GM12878 (cell line): ENCODE measurements at regions not wholly inside any gene's neighbourhood (a gene's known extent, or its start where the extent isn't known, plus 50 kb on each side); places are given as distances from the start of the nearest gene placed in this dataset.

Experiments used
- ATAC-seq: fragments of 200-7000 bp; cut with Tn5 transposase; 3 replicates; pipeline ENCODE4 v1.9.1; 2020; ENCODE audit warnings: mild to moderate bottlenecking, moderate library complexity
- BruUV-seq: library from RNA; stranded (reverse); fragments of 400-500 nt; replicated peaks from 2 replicates; lab custom pipeline; 2021; lab: Mats Ljungman, UMichigan
- CTCF ChIA-PET: fragments of 300-600 bp; sonication (Branson Sonifier 250); formaldehyde crosslinking; extraction: SDS; loops from one replicate; lab custom pipeline; 2021; ENCODE audit warnings: inconsistent platforms; lab: Yijun Ruan, JAX
- POLR2A ChIA-PET: fragments of 350-600 bp; formaldehyde crosslinking; extraction: SDS; loops from one replicate; lab custom pipeline; 2021; ENCODE audit warnings: inconsistent platforms; lab: Charles Lee
- RAD21 ChIA-PET: fragments of 300-600 bp; sonication (Branson Sonifier 250); formaldehyde crosslinking; loops from one replicate; lab custom pipeline; 2023; ENCODE audit warnings: antibody characterized with exemption; ENCODE audit not compliant: unreplicated experiment; lab: Charles Lee
- SMC1A ChIA-PET: fragments of 300-600 bp; sonication (Branson Sonifier 250); formaldehyde crosslinking; loops from one replicate; lab custom pipeline; 2023; ENCODE audit not compliant: unreplicated experiment, uncharacterized antibody; lab: Charles Lee
- DNase-seq: peaks from one replicate; pipeline ENCODE4 v3.0.0-alpha.2; 2011; ENCODE audit warnings: low read depth, low spot score
- FAIRE-seq: peaks from 3 replicates; lab custom pipeline; 2011; peaks lifted over from hg19 to GRCh38; lab: Jason Lieb, UNC
- H2AFZ ChIP-seq: 2 replicates; pipeline ENCODE4 v1.6.0; 2011; ENCODE audit warnings: low read depth, low read length, control low read depth; ENCODE audit not compliant: control insufficient read depth
- H3K27ac ChIP-seq: 2 replicates; pipeline ENCODE4 v1.5.1; 2011; ENCODE audit warnings: control low read depth; ENCODE audit not compliant: control insufficient read depth, insufficient read depth
- H3K27me3 ChIP-seq, 2 experiments: replicated peaks in 1 of 2; 2 replicates each; pipeline versions ENCODE4 v1.6.0 to v1.6.1; 2011; ENCODE audit warnings: low read length in 1 of 2; ENCODE audit not compliant: control insufficient read depth in 2 of 2, insufficient read depth in 2 of 2
- H3K36me3 ChIP-seq, 2 experiments: 2 replicates each; pipeline ENCODE4 v1.5.1; 2011; ENCODE audit warnings: low read length in 1 of 2; ENCODE audit not compliant: control insufficient read depth in 2 of 2, insufficient read depth in 2 of 2
- H3K4me1 ChIP-seq: 2 replicates; pipeline ENCODE4 v1.6.1; 2011; ENCODE audit warnings: mild to moderate bottlenecking, low read length, moderate library complexity, mixed read lengths; ENCODE audit not compliant: control insufficient read depth, insufficient read depth
- H3K4me2 ChIP-seq: 2 replicates; pipeline ENCODE4 v1.6.0; 2011; ENCODE audit warnings: control low read depth; ENCODE audit not compliant: control insufficient read depth, insufficient read depth
- H3K4me3 ChIP-seq: fragments of 200-600 bp; sonication (generic); 2 replicates; pipeline ENCODE4 v1.5.1; 2016
- H3K79me2 ChIP-seq: 2 replicates; pipeline ENCODE4 v1.6.0; 2011; ENCODE audit warnings: low read length; ENCODE audit not compliant: control insufficient read depth, insufficient read depth
- H3K9ac ChIP-seq: 2 replicates; pipeline ENCODE4 v1.8.0; 2011; ENCODE audit warnings: low read length, control low read depth, mixed read lengths; ENCODE audit not compliant: control insufficient read depth, insufficient read depth
- H3K9me3 ChIP-seq: replicated peaks from 3 replicates; pipeline ENCODE4 v1.5.1; 2011; ENCODE audit warnings: mild to moderate bottlenecking, low read length; ENCODE audit not compliant: control insufficient read depth, insufficient read depth
- H4K20me1 ChIP-seq: 2 replicates; pipeline ENCODE4 v1.6.0; 2011; ENCODE audit not compliant: control insufficient read depth, insufficient read depth
- CUX1 ChIP-seq: IDR thresholded peaks from 2 replicates; pipeline ENCODE4 v1.6.1; 2012; ENCODE audit warnings: improper control_type of control experiment, low read depth, low read length; ENCODE audit not compliant: insufficient replicate concordance
- E2F8 ChIP-seq: fragments of 450-650 bp; IDR thresholded peaks from 2 replicates; pipeline ENCODE4 v1.6.1; 2018; ENCODE audit warnings: mild to moderate bottlenecking, low read depth, moderate library complexity; ENCODE audit not compliant: partially characterized antibody
- EED ChIP-seq: sonication (generic); IDR thresholded peaks from 2 replicates; pipeline ENCODE4 v1.6.1; 2016; ENCODE audit warnings: antibody characterized with exemption, low read depth
- ESRRA ChIP-seq: IDR thresholded peaks from 2 replicates; pipeline ENCODE4 v1.6.1; 2012; ENCODE audit warnings: mild to moderate bottlenecking, low read length, improper control_type of control experiment
- MLLT1 ChIP-seq: fragments of 450-650 bp; IDR thresholded peaks from 2 replicates; pipeline ENCODE4 v1.6.1; 2016; ENCODE audit warnings: mild to moderate bottlenecking
- NR2C2 ChIP-seq: IDR thresholded peaks from 2 replicates; pipeline ENCODE4 v1.6.1; 2011; ENCODE audit warnings: borderline replicate concordance, low read depth; ENCODE audit not compliant: control insufficient read depth, insufficient read length
- NR2F1 ChIP-seq: fragments of 450-650 bp; conservative IDR thresholded peaks from 2 replicates; pipeline ENCODE4 v1.6.1; 2017; ENCODE audit warnings: mild to moderate bottlenecking
- NRF1 ChIP-seq: conservative IDR thresholded peaks from 2 replicates; pipeline ENCODE4 v1.6.1; 2011; ENCODE audit warnings: mild to moderate bottlenecking, low read depth, low read length, improper control_type of control experiment
- POLR2A ChIP-seq: IDR thresholded peaks from 2 replicates; pipeline ENCODE4 v1.6.1; 2011; ENCODE audit warnings: low read depth, mild to moderate bottlenecking, low read length
- POLR2AphosphoS5 ChIP-seq: IDR thresholded peaks from 2 replicates; pipeline ENCODE4 v1.6.1; 2011; ENCODE audit warnings: mild to moderate bottlenecking, low read length, inconsistent platforms
- RUNX3 ChIP-seq: IDR thresholded peaks from 2 replicates; pipeline ENCODE4 v1.6.1; 2012; ENCODE audit warnings: low read length, inconsistent platforms
- SREBF2 ChIP-seq: IDR thresholded peaks from 2 replicates; pipeline ENCODE4 v1.6.1; 2012; ENCODE audit warnings: mild to moderate bottlenecking, low read length
- STAT3 ChIP-seq: IDR thresholded peaks from 2 replicates; pipeline ENCODE4 v1.6.1; 2011; ENCODE audit warnings: low read depth, low read length, improper control_type of control experiment
- ZBED1 ChIP-seq: IDR thresholded peaks from 2 replicates; pipeline ENCODE4 v1.6.1; 2016; ENCODE audit warnings: borderline replicate concordance
- ZNF217 ChIP-seq: fragments of 450-650 bp; IDR thresholded peaks from 2 replicates; pipeline ENCODE4 v1.6.1; 2017; ENCODE audit warnings: antibody characterized with exemption, mild to moderate bottlenecking
- WGBS: methylation state at CpG from one replicate; pipeline ENCODE4 v1.1.6; 2016; ENCODE audit warnings: low lambda C conversion rate; ENCODE audit not compliant: insufficient replicate concordance, insufficient coverage; ENCODE audit errors: missing lambda C conversion rate; 5-methylcytosine and 5-hydroxymethylcytosine counted together
- in situ Hi-C: fragments of 300-500 bp; cut with MboI; formaldehyde crosslinking; loops from 9 replicates; pipeline ENCODE4 v1.14.3; 2018; ENCODE audit warnings: mixed read lengths
- intact Hi-C: fragments of 100-400 bp; cut with micrococcal nuclease; formaldehyde crosslinking; loops from one replicate; pipeline ENCODE4 v1.14.2; 2022; ENCODE audit not compliant: unreplicated experiment

GRCh38 chr2:175871331-175872004 lies 130.6 kb downstream of the LNPK start:
- WGBS = 43% methylated on average over 3 of the region's 3 CpGs

More at GRCh38 chr2:175871331-175872004, 130.6 kb downstream of the LNPK start:
- FAIRE-seq = no peak
- Histone ChIP-seq H3K27me3 (no peaks in the 10 kb centered on the region), H3K79me2 (no peaks in the 10 kb centered on the region), H2AFZ (no peak overlapping the region), H3K4me3 (no peak overlapping the region), H4K20me1 (no peaks in the 10 kb centered on the region), H3K9me3 (no peaks in the 10 kb centered on the region), H3K4me2 (no peak overlapping the region), H3K36me3 (no peaks in the 10 kb centered on the region), H3K27ac (no peak overlapping the region), H3K4me1 (no peaks in the 10 kb centered on the region), H3K9ac (no peak overlapping the region)
- no TSS peak for BruUV-seq
- in situ Hi-C loops (no loop called here), intact Hi-C loops (no loop called here)
- RAD21 ChIA-PET = no interaction called here
- no peak for DNase-seq
- SMC1A ChIA-PET = no interaction called here
- TF ChIP-seq POLR2A (no peak), NRF1 (no peak), MLLT1 (no peak), STAT3 (no peak), SREBF2 (no peak), ESRRA (no peak), POLR2AphosphoS5 (no peak), E2F8 (no peak), RUNX3 (no peak), CUX1 (no peak), ZBED1 (no peak), EED (no peak), NR2F1 (no peak), ZNF217 (no peak), NR2C2 (no peak)
- POLR2A ChIA-PET = no interaction called here
- ATAC-seq = no peak
- CTCF ChIA-PET = no interaction called here
